ENCODE measurements at regions not wholly inside any gene's neighbourhood (a gene's known extent, or its start where the extent isn't known, plus 50 kb on each side); places are given as distances from the start of the nearest gene placed in this dataset.
"Not testable (repeated sequence)": the region's sequence is repeated elsewhere in the genome, so short reads cannot be mapped to it uniquely, and the experiment has no call there.

DNA sequence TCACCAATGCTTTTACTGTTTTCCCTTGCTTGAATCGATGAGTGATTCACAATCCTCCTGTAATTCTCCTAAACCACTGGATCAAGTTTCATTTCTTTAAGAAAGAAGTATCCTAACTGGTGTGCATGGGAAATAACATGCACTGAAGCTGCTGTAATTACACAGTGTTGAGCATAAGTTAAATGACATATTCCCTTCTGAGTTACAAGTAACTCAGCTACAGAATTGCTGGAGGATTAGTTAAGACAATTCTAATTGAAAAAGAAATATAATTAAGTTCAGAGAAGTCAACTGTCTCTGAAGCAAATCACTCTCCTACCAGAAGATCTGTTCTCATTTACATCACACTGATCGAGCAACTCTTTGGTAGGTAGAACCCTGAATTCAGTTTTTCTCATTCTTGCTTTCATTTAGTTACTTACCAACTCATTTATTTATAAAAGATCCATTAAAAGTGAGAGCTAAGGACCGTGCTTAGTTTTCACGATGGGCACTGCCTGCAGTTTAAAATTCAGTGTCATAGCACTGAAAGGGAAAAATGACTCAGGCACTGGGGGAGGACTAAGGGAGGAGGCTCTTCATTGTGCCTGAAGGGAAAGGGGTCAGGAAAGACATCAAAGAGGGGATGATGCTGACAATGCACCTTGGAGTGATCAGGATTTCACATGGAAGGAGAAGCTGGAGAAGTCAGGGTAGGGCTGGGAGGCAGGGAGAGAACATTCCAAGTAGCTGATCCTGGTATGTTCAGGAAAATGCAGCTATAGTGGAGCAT lies 327.2 kb downstream of the EMP1 start:
- DNase-seq (ENCODE audit: extremely low spot score): no peak
- no peak for TF ChIP-seq ELF4 (IDR thresholded peaks at IDR 0.05)
- no peak for TF ChIP-seq FOXA1 (IDR thresholded peaks at IDR 0.05)
- no peak for TF ChIP-seq ARNT (IDR thresholded peaks at IDR 0.05)
- no peak for TF ChIP-seq TARDBP (IDR thresholded peaks at IDR 0.05)
- no peak for TF ChIP-seq LEF1 (IDR thresholded peaks at IDR 0.05; ENCODE audit: borderline replicate concordance)
- TF ChIP-seq NFRKB (IDR thresholded peaks at IDR 0.05): no peak
- TF ChIP-seq SP1 (IDR thresholded peaks at IDR 0.05): no peak
- no peak for TF ChIP-seq CTBP1 (IDR thresholded peaks at IDR 0.05; ENCODE audit: borderline replicate concordance)
- TF ChIP-seq FOXM1 (IDR thresholded peaks at IDR 0.05; ENCODE audit: borderline replicate concordance): no peak
- no peak for TF ChIP-seq HDGF (IDR thresholded peaks at IDR 0.05; ENCODE audit: borderline replicate concordance)
- TF ChIP-seq ZNF384 (IDR thresholded peaks at IDR 0.05): no peak
- no peak for TF ChIP-seq L3MBTL2 (conservative IDR thresholded peaks at IDR 0.05)
- no peak for TF ChIP-seq BHLHE40 (IDR thresholded peaks at IDR 0.05; ENCODE audit: borderline replicate concordance)
- ChIA-PET POLR2A (no interaction called here), CTCF (interaction anchor here (2.0 kb wide), 1 partner anchor 11 kb away, joined by 16 read pairs; no protein-coding TSS in a partner anchor)

DNA sequence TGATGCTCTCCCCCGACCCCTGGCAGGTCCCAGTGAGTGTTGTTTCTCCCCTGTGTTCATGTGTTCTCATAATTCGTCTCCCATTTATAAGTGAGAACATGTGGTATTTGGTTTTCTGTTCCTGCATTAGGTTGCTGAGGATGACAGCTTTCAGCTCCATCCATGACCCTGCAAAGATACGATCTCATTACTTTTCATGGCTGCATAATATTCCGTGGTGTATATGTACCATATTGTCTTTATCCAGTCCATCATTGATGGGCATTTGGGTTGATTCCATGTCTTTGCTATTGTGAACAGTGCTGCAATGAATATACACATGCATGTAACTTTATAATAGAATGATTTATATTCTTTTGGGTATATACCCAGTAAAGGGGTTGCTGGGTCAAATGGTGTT lies 321.5 kb downstream of the EMP1 start:
- POLR2A ChIA-PET; DNase-seq (ENCODE audit: extremely low spot score); CTCF ChIA-PET: not testable (repeated sequence)

DNA sequence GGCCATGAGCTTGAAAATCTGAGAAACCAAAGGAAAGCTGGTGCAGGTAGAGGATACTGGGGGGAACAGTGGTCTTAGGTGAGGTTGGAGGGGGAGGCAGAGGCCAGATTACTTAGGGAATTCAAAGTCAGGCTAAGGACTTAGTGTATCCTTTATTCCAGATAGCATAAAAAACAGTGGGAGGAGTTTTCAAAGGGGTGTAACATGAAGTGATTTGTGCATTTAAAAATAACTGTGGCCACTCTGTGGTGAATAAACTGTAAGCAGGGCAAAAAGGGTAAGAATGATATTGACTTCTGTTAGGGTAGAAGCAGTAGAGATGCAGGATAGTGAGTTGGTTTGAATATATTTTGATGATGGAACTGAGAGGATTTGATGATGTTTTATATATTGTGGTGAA lies 313.2 kb downstream of the EMP1 start:
- ChIA-PET POLR2A (no interaction called here), CTCF (no interaction called here)
- TF ChIP-seq SUZ12 (IDR thresholded peaks at IDR 0.05) (no peak), LEF1 (IDR thresholded peaks at IDR 0.05; ENCODE audit: borderline replicate concordance) (no peak), CTBP1 (IDR thresholded peaks at IDR 0.05; ENCODE audit: borderline replicate concordance) (no peak), FOXM1 (IDR thresholded peaks at IDR 0.05; ENCODE audit: borderline replicate concordance) (no peak), TARDBP (IDR thresholded peaks at IDR 0.05) (no peak), ZNF384 (IDR thresholded peaks at IDR 0.05) (no peak), ELF4 (IDR thresholded peaks at IDR 0.05) (no peak), NFRKB (IDR thresholded peaks at IDR 0.05) (no peak), ARNT (IDR thresholded peaks at IDR 0.05) (no peak)
- DNase-seq (ENCODE audit: extremely low spot score): no peak

DNA sequence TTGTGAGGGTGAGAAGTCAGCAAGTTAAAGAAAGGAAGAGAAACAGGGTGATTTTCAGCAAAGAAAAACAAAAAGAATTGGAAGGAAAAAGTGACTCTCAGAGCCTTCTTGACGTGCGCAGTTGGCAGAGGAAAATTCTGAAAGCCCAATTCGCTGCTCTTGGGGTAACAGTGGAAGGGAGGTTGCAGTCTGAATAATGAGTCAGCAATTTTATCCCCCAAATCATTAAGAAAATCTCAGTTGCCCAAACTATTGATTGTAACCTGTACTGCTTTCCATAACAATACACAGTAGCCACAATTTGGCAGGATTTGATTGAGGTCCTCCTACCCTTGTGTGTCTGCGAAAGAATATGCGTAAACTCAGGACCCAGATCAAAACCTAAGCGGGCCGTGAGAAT lies 309.1 kb downstream of the EMP1 start:
- ChIA-PET CTCF (no interaction called here), POLR2A (no interaction called here)
- no peak for DNase-seq (ENCODE audit: extremely low spot score)
- no peak for TF ChIP-seq FOXK2 (IDR thresholded peaks at IDR 0.05)

DNA sequence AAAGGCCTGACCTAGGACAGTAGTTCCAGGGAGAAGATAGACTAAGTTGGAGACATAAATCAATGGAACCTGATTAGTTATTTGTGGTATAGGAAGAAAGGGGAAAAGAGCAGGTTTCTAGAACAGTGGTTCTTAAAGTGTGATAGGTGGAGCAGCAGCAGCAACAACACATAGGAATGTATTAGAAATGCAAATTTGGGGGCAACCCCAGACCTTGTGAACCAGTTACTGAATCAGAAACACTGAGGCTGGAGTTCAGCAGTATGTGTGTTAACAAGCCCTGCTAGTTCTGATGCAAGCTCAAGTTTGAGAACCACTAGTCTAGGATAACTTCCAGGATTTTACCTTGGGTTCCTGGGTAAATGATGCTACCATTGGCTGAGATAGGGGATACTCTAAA lies 308.7 kb downstream of the EMP1 start:
- ChIA-PET POLR2A (no interaction called here), CTCF (interaction anchor here (0.9 kb wide), 1 partner anchor 1317 kb away, joined by 3 read pairs; no protein-coding TSS in a partner anchor)
- TF ChIP-seq HDGF (IDR thresholded peaks at IDR 0.05; ENCODE audit: borderline replicate concordance) (no peak), TARDBP (IDR thresholded peaks at IDR 0.05) (no peak), FOXA1 (IDR thresholded peaks at IDR 0.05) (no peak), SP1 (IDR thresholded peaks at IDR 0.05) (no peak)
- no peak for DNase-seq (ENCODE audit: extremely low spot score)

DNA sequence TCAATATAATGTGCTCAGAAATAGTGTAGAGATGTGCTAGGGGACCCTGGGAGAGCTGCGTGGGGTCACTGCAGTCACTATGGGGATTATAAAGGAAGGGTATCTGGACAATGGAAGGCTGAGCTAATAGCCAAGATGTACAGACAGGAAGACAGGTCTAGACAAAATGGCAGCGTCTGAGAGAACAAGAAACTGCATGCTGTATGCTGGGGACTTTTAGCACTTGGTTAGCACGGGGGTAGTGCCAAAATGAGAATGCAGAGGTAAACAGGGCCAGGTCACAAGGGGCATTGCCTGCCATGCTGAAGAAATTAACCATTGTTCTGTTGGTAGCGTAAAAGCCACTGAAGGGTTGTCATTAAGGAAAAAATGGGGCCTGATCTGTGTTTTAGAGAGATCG lies 308.2 kb downstream of the EMP1 start:
- TF ChIP-seq LEF1 (IDR thresholded peaks at IDR 0.05; ENCODE audit: borderline replicate concordance) (no peak), HDGF (IDR thresholded peaks at IDR 0.05; ENCODE audit: borderline replicate concordance) (no peak), TARDBP (IDR thresholded peaks at IDR 0.05) (no peak), BHLHE40 (IDR thresholded peaks at IDR 0.05; ENCODE audit: borderline replicate concordance) (no peak), FOXA1 (IDR thresholded peaks at IDR 0.05) (no peak), SP1 (IDR thresholded peaks at IDR 0.05) (no peak), CTBP1 (IDR thresholded peaks at IDR 0.05; ENCODE audit: borderline replicate concordance) (no peak), L3MBTL2 (conservative IDR thresholded peaks at IDR 0.05) (no peak), FOXK2 (IDR thresholded peaks at IDR 0.05) (no peak), ZNF384 (IDR thresholded peaks at IDR 0.05) (no peak), ARNT (IDR thresholded peaks at IDR 0.05) (no peak), ELF4 (IDR thresholded peaks at IDR 0.05) (no peak), NFRKB (IDR thresholded peaks at IDR 0.05) (no peak), FOXM1 (IDR thresholded peaks at IDR 0.05; ENCODE audit: borderline replicate concordance) (no peak), SUZ12 (IDR thresholded peaks at IDR 0.05) (no peak)
- TF ChIP-seq, protein P1, sequence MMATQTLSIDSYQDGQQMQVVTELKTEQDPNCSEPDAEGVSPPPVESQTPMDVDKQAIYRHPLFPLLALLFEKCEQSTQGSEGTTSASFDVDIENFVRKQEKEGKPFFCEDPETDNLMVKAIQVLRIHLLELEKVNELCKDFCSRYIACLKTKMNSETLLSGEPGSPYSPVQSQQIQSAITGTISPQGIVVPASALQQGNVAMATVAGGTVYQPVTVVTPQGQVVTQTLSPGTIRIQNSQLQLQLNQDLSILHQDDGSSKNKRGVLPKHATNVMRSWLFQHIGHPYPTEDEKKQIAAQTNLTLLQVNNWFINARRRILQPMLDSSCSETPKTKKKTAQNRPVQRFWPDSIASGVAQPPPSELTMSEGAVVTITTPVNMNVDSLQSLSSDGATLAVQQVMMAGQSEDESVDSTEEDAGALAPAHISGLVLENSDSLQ (IDR thresholded peaks at IDR 0.05): no peak
- no peak for DNase-seq (ENCODE audit: extremely low spot score)
- ChIA-PET CTCF (interaction anchor here (0.9 kb wide), 1 partner anchor 1316 kb away, joined by 3 read pairs; no protein-coding TSS in a partner anchor), POLR2A (no interaction called here)

DNA sequence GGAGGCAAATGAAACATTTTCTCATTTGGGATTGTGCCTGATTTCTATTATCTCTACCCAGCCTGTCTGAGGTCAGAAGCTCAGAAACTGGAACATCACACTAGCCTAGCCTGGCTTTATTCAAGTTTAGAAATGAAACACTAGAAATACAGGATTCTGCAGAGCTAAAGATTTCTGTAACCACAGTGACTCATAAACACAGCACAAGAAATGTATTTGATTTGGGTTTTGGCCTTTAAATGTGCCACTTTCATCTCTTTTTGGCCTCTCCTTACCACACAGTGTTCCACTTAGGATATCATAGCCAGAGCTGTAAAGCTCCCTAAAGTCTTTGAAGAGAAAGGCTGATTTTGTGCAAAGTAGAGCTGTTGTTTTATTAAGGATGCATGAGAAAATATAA lies 307.5 kb downstream of the EMP1 start:
- POLR2A ChIA-PET: no interaction called here
- no peak for DNase-seq (ENCODE audit: extremely low spot score)
- no peak for TF ChIP-seq TARDBP (IDR thresholded peaks at IDR 0.05)
- no peak for TF ChIP-seq CTBP1 (IDR thresholded peaks at IDR 0.05; ENCODE audit: borderline replicate concordance)
- TF ChIP-seq HDGF (IDR thresholded peaks at IDR 0.05; ENCODE audit: borderline replicate concordance): no peak
- CTCF ChIA-PET: no interaction called here

DNA sequence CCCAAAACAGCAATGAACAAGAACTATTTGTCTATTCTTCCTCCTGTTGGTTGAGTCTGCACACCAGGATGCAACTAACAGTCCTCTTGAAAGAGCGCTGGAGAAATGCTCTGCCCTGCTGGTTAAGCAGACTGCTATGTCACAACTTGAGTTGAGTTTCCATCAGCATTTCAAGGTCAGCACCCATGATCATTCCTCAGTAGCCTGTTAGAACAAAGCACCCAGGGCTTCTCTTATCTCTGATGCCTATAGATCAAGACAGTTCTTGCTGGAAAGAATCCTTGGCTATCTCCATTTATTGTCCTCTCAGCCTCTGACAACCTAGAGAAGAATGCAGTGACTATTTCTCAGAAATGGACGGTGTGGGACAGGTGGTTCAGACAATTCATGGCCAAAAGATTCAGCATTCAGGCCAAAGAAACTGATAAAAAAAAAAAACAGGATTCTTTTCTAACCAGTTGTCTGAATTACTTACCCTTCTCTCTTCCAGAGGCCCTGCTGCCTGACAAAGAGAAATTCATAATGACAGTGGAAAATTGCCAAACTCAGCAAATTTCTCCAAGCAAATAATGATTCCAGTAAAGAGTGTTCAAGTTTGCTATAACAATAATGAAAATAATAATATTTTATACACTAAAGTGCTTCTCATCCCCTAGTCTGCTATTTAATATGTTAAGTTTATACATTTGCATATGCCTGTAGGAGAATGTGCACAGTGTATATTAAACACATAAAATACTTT lies 306.7 kb downstream of the EMP1 start:
- TF ChIP-seq FOXA1 (IDR thresholded peaks at IDR 0.05): no peak
- no peak for TF ChIP-seq L3MBTL2 (conservative IDR thresholded peaks at IDR 0.05)
- TF ChIP-seq, protein P1 (IDR thresholded peaks at IDR 0.05): no peak
- TF ChIP-seq FOXM1 (IDR thresholded peaks at IDR 0.05; ENCODE audit: borderline replicate concordance): no peak
- TF ChIP-seq NFRKB (IDR thresholded peaks at IDR 0.05): no peak
- no peak for TF ChIP-seq ELF4 (IDR thresholded peaks at IDR 0.05)
- ChIA-PET CTCF (no interaction called here), POLR2A (no interaction called here)
- DNase-seq (ENCODE audit: extremely low spot score): no peak

Data from HEK293T (cell line).